ENCODE measurements at regions not wholly inside any gene's neighbourhood (a gene's known extent, or its start where the extent isn't known, plus 50 kb on each side); places are given as distances from the start of the nearest gene placed in this dataset.
A peak's percentile ranks its signal among the peaks of the same experiment; 100 is the strongest.

DNA sequence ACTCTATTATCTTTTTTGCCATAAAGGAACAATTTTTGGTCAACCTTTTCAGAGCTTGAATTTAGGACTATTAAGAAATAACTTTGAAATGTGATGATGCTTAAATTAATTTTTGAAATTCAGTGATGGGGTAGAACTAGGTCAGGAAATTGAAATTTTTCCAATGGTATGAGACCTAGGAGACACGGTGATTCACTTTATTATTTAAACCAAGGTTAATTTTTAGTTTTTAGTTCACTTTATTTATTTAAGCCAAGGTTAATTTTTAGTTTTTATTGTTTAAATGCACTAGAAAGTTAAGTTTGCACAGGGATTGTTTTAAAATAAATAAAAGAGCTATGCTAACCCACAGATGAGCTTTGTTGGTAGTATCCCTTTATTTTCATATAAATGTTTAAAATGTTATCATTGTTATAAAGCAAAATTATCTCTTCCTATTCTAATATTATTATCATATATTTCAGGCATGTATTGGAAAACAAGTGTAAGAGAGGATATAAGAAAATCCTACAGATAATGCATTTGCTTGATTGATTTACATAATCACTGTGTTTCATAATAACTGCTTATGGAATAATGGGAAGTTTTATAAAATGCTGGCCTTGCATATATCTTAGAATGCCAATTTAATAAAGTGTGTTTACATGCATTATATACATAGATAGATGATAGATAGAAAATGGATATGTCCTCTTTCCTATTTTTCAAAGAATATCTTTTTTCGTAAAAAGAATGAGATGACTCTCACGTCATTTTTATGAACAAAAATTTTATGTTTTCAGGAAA, 163.6 kb downstream of the HGF start:
- no peak for DNase-seq (ENCODE audit: low spot score)

DNA sequence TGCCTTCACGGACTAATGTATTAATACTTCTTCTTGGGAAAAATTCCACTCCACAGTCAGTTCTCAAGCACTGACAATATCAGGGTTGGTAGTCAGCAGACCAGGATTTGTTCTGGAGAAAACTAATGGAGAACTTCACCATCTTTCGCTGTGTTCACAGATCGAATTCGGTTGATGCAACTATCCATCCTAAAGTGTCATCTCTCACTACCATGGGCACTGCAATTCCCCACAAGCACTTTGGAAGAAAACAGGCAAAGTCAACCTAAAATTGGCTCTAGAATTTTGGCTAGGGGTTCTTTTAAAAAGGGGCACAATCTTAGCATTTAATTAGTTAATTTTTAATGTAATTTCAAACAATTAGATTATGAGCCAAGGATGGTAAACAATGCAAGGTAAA, 164.4 kb downstream of the HGF start:
- no peak for DNase-seq (ENCODE audit: low spot score)

DNA sequence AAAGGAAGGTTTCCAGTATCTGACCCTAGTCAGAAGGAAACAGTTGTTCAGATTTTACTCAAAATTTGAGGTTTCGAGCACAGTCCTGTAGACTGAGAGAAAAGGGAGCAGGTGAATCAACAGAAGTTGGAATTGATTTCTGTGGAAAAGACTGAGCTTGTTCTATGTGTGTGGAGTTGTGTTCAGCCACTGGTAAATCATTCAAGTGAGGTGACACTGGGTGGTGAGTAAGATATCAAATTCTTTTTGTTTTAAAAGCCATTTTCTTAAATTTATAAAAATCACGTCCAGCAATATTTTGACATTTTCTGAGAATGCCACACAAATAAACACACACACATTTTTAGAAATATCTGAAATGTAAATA, 165.1 kb downstream of the HGF start:
- no peak for DNase-seq (ENCODE audit: low spot score)

GRCh38 chr7:81604075-81604807, 165.6 kb downstream of the HGF start:
- peak; percentile 96 for DNase-seq (ENCODE audit: low spot score)

DNA sequence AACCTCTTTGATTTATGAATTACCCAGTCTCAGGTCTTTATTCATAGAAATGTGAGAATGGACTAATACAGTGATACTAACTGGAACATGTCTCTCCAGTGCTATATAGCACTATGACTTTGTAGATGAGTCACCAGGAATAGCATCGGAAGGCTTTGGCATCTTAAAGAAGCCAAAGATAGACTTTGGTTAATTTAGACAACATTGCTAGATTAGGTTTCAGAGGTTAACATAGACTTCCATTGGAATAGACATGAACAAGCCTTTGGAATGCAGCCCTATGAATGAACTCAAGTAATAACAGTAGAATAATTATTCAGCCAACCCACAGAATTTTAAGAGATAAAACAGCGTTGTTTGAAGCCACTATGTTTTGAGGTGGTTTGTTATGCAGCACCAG, 169.2 kb downstream of the HGF start:
- no peak for DNase-seq (ENCODE audit: low spot score)

DNA sequence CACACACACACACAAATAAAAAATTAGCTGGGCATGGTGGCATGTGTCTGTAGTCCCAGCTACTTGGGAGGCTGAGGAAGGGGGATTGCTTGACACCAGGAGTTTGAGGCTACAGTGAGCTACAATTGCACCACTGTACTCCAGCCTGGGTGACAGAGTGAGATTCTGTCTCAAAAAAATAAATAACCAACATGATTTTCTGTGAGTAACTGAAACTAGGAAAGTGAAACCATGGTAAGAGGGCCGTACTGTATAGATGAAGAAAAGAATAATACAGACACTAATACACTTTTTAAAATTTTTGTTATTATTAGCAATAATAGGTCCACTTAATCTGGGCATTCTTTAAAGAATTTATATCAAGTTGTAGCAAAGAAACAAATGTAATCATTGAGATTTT, 170.9 kb downstream of the HGF start:
- DNase-seq (ENCODE audit: low spot score) = no peak

DNA sequence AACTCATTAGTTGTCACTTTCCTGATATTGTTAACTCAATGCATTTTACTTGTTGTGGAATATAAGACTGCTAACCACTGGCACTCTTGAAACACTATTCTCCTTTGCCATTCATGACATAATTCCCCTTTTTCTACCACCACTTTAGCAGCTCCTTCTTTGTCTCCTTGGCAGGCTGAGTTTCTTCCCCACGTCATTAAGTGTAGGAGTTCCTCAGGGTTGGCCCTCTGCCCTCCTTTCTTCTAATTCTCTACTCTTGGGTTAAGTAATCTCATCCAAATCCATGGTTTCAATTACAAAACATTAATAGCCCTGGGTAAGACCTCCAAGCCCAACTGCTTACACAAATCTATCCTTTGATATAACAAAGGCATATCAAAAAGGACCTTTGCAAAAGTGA, 175.1 kb downstream of the HGF start:
- DNase-seq (ENCODE audit: low spot score) = no peak

DNA sequence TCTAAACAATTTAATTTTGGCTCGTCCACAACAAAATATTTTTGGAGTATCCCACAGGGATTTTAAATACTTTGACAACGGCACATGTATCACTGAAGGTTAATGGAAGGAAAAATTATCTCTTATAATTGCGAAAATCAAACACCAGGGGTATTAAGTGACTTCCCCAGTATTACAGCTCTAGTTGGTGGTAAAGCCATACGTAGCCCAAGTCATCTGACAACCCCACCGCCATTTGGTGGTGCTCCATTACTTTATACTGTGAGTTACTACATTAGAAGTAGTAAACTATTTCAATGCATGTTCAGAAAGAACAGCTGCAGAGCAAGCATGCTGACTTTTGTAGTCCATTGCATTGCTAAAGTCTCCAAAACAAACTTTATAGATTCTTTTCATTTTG, 179.7 kb downstream of the HGF start:
- no peak for DNase-seq (ENCODE audit: low spot score)

DNA sequence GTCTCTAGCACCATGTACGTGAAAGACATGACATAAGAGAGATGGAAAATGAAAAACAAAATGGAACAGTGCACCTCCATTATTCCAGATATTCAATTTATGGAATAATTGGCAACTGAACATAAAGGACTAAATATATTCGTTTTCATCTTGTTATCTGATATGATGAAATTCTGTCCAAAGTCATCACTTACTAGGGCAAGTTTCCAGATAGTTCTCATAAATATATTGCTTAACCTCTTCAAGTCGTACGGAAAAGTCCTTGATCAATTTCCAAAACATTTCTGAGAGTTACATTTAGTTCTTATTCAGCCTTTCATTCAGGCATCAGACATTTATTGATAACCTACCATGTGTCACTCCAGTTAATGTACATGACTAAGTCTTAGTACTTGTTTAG, 185.2 kb downstream of the HGF start:
- DNase-seq (ENCODE audit: low spot score) = no peak

DNA sequence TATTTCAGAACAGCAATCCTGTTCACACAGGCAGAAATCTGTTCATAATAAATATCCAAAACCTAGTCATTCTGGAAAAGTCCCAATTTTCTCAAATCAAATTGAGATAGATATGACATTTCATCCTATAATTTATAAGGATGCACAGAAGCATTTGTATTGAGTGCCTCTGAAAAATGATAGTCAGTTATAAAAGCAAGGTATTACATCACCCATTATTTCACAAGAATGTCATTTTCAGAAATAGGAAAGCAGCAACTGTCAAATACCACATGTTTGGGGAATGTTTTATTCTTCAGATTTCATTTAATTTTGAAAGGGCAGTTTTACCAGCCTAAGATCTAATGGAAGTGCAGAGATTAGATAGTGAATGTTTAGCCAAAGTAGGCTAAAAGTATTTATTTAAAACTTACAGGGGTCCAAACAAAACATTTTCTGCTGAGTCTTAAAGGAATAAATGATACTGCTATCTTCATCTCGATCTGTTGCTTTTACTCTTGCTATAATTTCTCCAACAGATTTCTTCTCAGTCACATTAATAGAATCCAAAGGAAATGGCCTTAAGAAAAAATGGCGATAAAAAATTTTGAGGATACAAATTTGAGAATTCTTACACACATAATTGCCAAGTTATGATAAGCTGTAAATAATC, 185.8 kb downstream of the HGF start:
- DNase-seq (ENCODE audit: low spot score) = no peak

GRCh38 chr7:81583090-81583489, 186.8 kb downstream of the HGF start:
- DNase-seq (ENCODE audit: low spot score) = no peak

- no peak for DNase-seq (ENCODE audit: low spot score)
Observed at GRCh38 chr7:81577642-81578340, 192.1 kb downstream of the HGF start.

DNA sequence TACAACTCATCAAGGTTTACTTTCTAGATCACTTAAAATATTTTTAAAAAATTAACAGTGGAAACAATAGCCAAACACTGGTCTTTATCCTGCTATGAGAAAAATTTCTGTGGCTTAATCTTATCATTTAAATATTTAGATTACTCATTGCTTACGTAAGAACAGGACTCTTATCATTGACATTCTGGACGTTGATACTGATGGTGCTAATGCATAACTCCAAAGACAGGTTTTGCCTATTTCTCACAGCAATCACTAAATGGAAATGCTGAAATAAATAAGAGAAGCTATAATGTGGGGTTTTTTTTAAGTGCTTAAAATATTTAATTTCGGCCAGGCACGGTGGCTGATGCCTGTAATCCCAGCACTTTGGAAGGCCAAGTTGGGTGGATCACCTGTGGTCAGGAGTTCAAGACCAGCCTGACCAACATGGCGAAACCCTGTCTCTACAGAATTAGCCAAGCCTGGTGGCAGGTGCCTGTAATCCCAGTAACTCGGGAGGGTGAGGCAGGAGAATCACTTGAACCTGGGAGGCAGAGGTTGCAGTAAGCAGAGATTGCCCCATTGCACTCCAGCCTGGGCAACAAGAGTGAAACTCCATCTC, 195.0 kb downstream of the HGF start:
- no peak for DNase-seq (ENCODE audit: low spot score)

DNA sequence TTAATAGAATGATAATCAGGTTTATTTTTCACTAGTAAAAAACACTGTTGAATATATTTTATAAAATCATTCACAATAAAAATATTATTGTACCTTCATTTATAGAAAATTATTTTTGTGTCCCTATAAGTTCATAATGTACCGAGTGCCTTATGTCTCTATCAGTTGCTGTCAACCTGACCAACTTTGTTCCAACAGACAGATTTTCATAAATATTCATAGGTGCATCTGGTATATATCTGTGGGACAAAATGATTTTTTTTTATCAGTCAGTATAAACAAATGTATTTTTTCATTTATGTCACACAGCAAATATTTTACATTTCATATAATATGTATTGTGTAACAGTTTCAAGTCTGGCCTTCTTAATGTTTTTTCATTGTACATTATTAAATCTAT, 195.9 kb downstream of the HGF start:
- no peak for DNase-seq (ENCODE audit: low spot score)

- no peak for DNase-seq (ENCODE audit: low spot score)
Observed at GRCh38 chr7:81573128-81573527, 196.7 kb downstream of the HGF start.

- no peak for DNase-seq (ENCODE audit: low spot score)
Observed at GRCh38 chr7:81562581-81562980, 207.3 kb downstream of the HGF start.

- DNase-seq (ENCODE audit: low spot score) = no peak
Observed at GRCh38 chr7:81560708-81561107, 209.1 kb downstream of the HGF start.

GRCh38 chr7:81549484-81550016, 220.3 kb downstream of the HGF start:
- DNase-seq (ENCODE audit: low spot score) = no peak

DNA sequence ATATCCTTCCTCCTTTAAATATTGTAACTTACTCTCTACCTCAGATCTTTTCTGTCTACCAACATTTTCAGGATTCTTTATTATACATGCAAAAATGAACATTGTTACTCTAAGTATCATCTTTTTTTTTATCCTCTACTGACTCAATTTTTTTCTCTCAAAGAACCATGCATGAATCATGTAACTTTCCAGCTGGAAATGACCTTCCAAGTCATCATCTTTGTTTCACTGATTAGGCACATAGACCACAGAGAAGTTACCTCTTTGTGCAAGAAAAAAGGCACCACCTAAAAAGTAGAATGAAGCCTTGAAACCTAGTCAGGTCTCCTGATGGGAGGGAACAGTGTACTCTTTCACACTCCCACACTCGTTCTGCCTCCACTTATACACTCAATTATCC, 234.9 kb downstream of the HGF start:
- no peak for DNase-seq (ENCODE audit: low spot score)

DNA sequence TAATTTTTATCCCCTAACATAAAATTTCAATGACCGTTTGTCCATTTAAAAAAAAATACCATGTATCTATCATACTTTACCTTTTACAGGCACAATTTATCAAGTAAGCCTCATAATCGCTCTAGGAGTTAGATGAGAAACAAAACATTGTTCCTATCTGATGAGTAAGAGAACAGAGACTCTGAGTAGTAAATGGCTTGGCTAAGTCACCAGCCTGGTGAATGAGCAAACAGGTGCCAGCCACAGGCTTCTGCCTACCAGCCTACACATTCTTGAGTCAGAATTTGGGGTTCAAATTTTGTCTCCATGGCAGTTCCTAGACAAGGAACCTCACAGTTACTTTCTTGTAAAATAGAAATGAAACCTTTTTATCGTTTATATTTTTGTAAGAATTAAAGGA, 235.4 kb downstream of the HGF start:
- no peak for DNase-seq (ENCODE audit: low spot score)

- DNase-seq (ENCODE audit: low spot score) = no peak
Observed at GRCh38 chr7:81533931-81534330, 235.9 kb downstream of the HGF start.

DNA sequence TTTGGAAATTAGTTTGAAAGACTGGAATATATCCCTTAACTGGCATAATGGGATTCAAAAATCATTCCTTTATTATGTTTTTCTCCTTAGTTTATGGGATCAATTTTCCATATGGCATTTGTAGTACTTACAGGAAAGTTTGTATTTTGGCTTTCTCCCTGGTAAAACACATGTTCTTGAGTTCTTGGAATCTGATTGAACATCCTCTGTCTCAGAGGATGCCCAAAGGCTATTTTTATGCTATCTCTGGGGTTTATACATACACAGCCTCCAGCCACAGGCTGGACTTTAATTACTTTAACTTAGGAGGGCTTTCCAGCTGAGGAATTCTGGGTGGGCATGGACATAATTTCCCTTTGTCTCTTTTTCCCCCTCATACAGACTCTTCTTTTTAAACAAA, 236.4 kb downstream of the HGF start:
- DNase-seq (ENCODE audit: low spot score) = no peak

Data from A172 (cell line).